ENCODE measurements at regions not wholly inside any gene's neighbourhood (a gene's known extent, or its start where the extent isn't known, plus 50 kb on each side); places are given as distances from the start of the nearest gene placed in this dataset.

DNA sequence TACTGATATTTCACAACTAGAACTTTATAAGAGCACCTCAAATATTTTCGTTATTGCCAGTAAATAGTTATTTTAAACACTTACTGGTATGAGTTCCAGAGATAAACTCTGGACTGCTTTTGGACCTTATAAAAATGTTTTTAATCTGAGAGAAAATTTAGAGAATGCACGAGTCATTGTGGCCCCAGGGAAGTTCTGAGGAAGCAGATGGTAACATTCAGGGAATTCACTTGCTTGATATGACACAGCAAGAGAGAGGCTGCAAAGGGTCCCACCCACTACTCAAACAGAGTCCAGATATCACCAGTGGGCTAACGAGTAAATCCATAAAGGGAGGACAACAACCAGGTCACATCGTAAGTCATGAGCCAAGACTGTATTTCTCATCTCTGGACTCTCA is 526.8 kb downstream of the TDRD15 start:
- DNase-seq = no peak

DNA sequence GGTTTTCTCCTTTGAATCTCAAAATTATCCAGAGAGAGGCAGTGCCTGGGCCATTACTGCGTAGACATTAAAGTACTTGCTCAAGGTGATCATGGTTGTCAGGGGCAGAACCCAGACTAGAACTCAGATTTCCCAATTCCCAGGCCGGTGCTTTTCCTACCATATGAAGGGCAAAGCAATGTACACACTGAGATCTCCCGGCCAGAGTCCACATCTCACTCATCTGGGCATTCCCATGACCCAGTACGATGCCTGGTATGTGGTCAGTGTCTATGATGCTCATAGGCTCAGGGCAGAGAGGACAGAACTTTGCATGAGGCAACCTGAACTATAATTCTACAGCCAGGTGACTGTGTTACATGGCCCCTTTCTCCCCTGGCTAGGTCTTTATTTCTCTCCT is 531.4 kb downstream of the TDRD15 start:
- no peak for DNase-seq

DNA sequence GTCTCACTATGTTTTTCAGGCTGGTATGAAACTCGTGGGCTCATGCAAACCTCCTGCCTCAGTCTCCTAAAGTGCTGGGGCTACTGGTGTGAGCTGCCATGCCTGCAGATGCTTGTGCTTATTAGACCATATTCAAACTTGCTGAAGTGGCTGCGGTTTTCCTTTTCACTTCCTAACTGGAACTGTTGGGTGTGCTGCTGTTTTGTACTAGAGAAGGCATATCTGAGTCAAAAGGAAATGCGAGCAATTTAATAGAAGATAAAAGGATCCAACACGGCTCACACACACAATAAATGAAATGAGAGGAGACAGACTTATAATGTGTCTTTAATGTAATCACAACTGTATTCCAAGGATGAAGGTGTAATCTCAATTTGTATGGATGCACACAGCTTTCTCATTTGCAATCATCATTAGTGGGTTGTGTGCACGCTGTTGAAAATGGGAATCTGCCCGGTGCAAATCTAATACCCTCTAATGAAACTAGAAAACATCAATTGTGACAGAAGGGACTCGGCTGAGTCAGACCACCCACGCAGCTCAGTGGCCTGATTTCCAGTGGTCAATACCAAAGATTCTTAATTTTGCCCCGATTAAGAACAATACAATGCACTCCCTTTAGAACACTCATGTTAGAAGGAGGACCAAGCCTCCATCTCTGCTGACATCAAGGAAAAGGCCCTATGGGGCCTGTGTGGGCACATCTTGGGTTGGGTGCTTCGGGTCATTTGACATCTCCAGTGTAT is 532.7 kb downstream of the TDRD15 start:
- no peak for DNase-seq

DNA sequence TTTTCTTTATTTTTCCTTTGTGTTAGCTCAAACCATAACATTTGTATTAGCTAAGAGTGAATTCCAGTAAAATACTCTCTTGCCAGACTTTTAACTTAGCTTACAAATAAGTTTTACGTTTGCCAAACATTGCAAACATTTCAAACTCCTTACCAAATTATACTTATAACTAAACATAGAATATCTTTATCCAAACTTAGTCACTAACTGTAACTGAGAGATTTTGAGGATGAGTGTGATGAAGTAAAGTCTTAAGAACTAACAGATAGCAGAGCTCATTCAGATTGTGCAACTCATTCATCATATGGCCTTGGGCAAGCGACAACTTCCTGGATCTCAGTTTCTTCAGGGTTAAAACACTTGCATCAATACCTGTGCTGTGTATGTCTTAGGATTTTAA is 533.7 kb downstream of the TDRD15 start:
- no peak for DNase-seq

DNA sequence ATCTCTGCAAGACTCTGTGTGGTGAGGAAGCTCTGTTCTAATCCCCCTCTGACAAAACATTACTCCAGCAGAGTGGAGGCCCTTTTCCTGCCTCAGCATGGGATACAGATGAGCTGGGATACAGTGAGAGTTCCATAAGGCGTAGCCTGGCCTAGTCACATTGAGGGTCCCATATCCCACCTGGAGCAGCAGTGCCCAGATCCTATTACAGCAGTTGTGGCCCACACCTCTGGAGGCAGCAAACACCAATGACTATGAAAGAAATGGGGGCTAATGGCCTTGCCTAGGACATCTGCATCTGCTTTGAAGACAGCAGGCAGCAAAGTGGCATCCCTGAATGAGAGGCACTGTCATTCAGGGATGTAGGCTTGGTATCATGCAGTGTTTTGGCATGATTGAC is 534.5 kb downstream of the TDRD15 start:
- DNase-seq = no peak

DNA sequence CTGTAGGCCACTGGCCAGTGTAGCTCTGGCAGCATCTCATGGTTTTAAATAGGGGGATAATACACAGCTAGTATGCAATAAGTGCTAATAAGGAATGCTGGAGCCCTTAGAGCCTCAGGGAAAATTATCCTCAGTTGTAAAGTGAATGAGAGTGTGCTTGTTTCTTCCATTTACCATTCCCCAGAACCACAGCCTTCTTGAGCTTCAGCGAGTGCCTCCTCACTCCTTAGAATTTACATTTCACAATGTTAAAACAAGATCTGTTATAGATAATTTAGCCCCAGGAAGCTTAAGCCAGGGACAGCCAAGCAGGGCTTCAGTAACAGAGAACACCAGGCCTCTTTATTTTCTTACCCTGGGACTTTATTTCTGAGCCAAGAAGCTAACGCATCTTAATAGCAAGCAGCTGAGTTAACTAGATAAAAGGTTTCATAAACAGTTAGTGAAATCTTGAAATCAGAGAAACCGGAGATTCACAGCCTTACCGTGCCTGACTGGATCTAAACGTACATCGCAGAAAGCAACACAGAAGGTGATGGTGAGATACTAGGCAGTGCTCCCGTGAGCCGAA is 535.2 kb downstream of the TDRD15 start:
- no peak for DNase-seq

DNA sequence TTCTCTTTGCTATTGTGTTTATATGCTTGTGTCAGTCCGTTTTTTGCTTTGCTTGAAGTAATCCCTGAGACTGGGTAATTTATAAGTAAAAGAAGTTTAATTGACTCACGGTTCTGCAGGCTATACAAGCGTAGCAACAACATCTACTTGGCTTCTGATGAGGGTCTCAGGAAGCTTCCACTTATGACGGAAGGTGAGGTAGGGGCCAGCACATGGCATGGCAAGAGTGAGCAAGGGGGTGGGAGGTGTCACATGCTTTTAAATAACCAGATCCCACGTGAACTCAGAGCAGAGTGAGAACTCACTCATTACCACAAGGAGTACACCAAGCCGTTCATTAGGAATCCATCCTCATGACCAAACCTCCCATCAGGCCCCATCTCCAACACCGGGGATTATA is 540.3 kb downstream of the TDRD15 start:
- no peak for DNase-seq

DNA sequence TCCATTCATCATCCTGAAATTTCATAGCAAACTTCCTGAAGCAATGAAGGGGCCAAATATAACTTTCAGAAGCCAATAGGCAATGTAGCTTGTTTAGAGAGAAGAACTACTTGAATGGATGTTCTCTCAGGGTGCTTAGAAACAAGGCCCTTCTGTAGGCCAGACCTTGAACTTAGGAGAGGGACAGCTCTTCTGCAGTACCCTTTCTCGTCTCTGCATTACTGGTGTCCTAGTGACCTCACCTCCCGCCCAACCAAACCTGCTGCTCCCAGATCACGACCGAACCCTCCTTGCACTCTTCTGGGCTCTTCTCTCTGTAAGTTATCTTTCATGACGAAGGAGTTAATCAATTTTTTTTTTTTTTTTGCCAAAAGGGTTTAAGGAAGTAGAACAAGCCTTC is 543.9 kb downstream of the TDRD15 start:
- no peak for DNase-seq

DNA sequence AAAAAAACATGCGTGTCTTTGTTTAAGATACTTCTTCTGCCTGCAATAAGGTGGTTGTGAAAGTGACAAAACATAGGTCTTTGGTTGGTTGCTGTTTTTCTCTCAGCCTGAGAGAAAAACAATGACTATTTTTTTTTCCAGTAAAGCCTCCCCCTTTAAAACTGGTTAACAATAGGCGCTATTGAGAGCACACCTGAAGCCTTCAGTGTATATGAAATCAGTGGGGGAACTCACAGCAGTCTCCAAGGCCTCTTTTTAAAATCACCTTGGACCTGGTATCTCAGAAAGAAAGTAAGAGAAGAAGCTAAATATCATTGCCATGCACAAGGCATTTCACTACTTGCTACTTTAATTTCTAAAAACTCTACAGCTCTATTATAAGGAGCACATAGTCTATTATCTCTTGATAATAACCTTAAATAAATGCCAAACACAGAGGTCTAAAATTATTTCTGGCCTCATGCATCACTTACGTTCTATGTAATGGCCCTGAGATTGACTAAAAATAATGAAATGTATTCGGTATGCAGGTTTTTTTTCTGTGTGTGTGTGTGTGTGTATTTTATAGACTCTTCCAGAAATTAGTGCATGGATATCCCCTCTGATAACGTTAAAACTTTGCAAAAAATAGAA is 544.4 kb downstream of the TDRD15 start:
- DNase-seq = no peak

DNA sequence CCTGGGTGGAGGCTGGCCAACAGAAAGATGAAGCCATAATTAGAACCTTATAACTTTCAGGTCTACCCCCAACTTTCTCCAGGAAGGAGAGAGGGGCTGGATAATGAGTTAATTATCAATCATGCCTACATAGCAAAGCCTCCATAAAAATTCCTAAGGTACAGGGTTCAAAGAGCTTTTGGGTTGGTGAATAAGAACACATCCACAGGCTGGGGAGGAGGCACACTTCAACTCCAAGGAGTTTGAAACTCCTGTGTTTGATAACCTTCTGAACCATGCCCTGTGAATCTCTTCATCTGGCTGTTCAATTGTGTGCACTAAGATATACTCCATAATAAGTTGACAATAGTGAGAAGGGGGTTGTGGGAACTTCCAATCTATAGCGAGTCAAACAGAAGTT is 552.3 kb downstream of the TDRD15 start:
- DNase-seq = no peak

DNA sequence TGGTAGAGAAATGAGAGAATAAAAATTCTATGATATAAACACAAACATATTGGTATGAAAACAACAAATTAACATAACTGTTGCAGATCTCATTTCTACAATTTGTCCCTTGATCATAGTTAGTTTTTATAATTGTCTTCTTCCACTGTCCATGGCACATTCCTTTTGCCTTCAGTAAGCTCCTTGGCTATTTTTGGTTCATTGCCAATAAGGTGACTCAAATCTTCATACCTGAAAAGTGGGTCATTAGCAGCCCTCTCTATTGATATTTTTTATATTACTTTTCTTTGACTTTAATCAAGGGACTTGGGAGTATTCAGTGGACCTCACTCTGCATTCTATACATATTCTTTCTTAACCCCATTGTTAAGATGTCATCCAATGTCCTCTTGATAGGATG is 552.9 kb downstream of the TDRD15 start:
- DNase-seq = no peak

DNA sequence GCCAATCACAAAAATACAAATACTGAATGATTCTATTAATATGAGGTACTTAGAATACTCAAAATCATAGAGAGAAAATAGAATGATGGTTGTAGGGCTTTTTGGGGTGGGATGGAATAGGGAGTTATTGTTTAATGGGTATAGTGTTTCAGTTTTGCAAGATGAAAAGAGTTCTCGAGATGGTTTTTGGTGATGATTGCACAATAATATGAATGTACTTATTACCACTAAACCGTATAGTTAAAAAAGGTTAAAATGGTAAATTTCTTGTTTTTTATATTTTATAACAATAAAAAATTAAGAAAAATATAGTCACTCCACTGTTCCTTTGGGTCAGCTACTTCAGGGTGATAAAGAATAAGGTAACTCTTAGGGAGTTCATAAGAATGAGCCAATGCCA is 560.1 kb downstream of the TDRD15 start:
- no peak for DNase-seq

DNA sequence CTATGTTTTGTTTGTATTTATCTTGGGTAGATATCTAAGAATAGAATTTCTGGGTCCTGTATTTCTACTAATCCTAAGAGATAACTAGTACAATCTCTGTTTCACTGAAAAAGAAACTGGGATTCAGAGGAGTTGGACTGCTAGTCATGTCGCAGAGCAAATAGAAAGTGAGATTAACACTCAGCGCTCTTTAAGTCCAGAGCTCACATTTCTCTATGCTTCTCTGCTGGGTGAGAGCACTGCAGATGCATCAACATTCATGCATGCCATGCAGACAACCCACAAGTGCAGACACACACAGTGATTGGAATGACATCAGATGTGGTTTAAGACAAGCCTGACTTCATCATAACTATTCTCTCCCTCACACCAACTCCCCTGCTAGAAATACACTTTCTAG is 563.8 kb downstream of the TDRD15 start:
- DNase-seq = no peak

DNA sequence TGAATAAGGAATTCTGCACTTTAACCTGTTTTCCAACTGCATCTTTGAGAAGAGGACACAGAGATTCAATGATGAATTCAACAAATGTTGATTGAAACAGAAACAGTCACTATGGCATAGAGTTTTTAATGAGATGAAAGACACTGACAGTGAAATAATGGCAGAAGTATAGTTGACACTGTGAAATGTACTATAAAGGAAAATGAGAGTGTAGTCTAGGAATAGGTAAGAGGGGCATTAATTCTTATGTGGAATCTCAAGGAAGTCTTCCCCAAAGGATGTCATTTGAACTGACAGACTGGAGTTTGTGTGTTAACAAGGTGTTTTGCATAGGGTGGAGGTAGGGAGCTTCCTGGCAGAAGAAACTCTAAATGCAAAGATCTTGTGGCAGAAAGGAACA is 566.2 kb downstream of the TDRD15 start:
- no peak for DNase-seq

DNA sequence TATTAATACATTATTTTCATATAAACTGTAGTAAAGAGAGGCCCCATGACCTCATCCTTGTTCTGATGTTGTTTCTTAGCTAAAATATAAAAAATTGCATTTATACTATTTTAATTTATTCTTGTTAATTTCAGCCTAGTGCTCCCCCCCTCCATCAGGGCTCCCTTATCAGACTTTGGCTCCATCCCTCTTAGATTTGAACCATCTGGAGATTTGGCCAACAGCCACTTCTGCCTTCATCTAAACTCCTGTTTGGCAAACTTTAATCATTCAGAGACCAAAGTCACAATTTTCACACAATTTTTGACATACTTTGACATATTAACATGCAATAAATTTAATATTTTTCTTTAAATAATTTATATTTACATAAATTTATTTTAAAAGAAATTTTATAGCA is 569.3 kb downstream of the TDRD15 start:
- DNase-seq = no peak

DNA sequence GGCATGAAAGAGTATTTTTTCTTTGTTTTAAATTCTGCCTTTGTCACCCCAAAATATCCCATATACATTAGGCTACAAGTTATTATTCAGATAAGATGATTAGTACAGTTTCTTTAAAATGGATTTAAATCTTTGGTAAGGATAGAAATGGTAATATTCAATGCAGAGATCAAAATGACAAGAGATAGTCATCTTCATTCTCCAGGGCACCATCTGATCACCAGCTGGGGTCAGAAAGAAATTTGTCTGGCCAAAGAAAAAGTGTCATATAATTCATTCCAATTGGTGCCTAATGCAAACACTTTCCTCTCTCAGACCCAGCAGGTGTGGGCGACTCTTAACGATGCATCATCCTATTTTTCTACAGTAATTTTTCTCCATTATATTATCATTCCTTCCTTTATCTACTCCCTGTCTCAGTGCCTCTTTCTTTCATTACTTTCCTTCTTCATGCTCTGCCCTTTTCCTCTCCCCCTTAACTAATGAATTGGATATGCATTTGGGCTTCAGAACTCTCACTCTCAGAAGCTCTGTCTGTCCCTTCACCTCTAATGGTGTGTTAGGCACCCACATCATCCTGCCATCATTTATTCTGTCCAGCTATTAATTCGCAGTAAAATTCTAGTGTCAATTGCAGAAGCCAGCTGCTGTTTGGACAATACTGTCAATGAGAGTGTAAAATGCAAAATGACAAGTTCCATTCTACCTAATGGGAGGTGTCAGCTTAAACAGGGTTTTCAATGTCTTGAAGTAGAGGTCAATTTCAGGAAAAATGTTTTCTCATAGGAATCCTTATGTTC is 570.5 kb downstream of the TDRD15 start:
- DNase-seq = no peak

DNA sequence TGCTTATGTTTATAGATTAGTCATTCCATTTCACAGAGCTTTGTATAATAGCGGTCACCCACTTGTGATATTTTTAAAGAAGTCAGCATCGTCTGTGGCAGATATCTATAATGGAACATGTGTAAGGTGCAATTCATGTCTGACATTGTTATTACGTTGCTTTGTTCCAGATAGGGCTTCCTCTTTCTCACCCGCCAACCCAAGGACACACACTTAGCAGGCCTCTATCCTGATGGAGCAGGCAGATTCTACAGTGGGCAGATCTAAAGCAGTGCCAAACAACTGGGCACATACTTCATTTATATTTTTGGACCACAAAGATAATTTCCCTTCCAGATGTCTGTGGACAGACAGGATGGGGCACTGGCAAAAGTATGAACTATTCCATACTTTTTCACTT is 573.1 kb downstream of the TDRD15 start:
- DNase-seq = no peak

DNA sequence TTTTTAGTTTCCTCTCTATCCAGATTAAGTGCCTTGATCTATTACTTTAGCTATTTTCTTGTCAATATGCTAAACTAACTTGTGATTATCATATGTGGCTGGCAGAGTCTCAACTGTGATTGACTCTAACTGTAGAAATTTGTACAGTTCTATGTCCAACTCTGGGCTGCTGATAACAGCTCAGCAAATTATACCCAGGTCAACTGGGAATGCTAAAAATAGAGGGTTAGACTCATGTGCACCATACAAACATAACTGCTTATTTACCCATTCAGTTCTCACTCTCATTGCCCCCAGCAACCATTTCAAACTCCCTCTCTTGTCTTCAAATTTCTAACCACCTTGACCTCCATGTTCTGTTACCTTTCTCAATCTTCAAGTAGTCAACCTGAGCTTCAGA is 576.9 kb downstream of the TDRD15 start:
- DNase-seq = no peak

DNA sequence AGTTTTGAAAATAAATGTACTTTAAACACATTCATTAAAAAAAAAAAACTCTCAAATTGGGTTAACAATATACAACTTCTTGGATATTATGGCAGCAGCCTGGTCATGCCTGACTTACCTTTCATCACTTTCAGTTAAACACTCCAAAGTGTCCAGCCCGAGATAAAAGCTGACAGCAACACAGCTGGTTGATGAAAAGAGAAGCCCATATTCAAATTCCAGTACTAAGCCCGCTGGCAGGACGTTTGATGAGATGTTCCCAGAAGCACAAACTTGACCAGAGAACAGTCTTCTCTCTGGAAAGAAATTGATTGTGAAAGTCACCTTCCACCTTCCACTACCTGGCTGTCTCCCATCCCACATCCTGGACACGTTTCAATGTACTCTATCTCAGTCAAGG is 586.3 kb downstream of the TDRD15 start:
- no peak for DNase-seq

DNA sequence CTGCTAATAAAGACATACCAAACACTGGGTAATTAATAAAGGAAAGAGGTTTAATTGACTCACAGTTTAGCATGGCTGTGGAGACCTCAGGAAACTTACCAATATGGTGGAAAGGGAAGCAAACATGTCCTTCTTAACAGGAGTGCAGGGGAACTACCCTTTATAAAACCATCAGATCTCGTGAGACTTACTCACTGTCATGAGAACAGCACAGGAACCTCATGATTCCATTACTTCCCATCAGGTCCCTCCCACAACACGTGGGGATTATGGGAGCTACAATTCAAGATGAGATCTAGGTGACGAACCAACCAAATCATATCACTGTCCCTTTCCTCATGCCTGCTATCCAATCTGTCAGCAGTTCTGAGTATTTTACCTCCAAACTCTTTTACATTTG is 586.7 kb downstream of the TDRD15 start:
- DNase-seq = no peak

DNA sequence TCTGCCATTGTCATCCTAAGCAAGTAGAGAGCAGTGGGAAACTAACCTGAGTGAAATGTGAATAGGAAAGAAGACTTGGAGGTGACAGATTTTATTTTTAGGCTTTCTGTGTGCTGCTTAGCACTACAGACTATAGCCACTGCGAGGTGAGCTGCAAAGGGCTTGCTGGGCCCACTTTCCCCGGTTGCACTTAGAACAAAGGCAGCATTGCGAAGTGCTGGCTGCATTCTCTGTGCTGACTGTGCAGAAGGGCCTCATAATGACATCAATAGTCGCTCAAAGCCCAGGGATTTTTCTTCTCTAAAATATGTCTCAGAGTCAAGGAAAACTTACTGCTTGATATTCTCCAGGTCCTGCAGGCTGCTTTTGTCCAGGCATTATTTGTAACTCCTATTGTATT is 592.1 kb downstream of the TDRD15 start:
- DNase-seq = no peak

DNA sequence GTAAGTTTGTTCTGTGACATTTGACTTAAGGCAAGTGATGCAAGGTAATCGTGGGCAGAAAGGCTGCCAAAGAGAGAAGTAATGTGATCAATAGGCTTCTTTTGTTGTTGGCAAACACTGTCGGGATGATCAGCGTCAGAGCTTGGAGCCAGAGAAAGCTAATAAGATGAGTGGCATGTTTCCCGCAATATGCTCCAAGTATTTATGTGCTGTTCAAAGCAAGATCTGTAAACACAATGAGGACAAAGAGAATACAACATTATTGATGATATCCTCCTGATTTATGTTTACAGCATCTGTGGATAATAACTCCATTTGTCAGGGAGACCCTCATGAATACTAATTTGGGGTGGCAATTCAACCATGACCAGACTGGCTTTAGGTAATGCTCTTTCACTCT is 603.3 kb downstream of the TDRD15 start:
- no peak for DNase-seq

DNA sequence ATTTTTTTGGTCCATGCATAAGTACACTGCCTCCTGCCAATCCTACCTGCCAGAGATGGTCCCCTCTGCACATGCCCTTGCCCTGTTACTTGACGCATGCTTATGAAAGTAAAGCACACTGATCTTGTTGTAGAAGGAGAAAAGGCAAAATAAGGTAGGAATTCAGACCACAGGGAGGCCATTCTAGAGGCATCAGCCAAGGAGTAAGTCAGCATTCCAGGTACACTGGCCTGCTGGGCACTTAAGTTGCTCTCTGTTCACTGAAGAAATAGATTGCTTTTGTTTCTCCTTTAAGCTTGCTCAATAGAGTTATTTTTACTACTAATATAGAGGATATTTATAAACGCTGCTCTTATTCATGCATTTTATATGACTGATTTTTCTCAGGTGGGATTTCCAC is 604.4 kb downstream of the TDRD15 start:
- DNase-seq = no peak

DNA sequence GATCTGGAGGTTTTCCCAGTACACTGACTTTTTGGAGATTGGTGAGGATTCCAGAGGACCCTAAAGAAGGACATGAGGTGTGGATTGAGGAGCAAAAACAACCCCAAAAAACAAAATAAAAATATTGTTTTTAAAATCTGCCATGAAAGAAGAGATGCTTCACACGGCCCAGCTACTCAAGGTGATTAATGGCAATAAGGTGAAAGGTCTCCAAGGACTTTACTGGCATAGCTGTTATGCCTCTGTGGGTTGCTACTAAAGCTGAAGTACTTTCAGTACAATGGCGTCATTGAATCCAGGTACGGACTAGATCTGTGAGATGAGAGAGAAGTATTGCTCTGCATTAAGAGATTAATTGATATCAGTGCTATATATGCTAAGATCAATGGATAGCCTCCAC is 606.4 kb downstream of the TDRD15 start:
- DNase-seq = no peak

Measured in activated T-cell treated with anti-CD3 and anti-CD28 coated beads, Interleukin-2, amount 50 U/mL, for 1 hour (primary cell).